ENCODE measurements at regions not wholly inside any gene's neighbourhood (a gene's known extent, or its start where the extent isn't known, plus 50 kb on each side); places are given as distances from the start of the nearest gene placed in this dataset.

GRCh38 chr4:136551753-136552152 lies 980.5 kb downstream of the PCDH18 start:
- BruUV-seq (replicated peaks), result no TSS peak
- Histone ChIP-seq H3K27me3 (replicated peaks in 1 of 2; ENCODE audit: control insufficient read depth in 2 of 2, insufficient read depth in 2 of 2, low read length in 1 of 2) (no peaks in the 10 kb centered on the region), H2AFZ (ENCODE audit: control insufficient read depth, low read depth, low read length) (no peak overlapping the region), H4K20me1 (ENCODE audit: control insufficient read depth, insufficient read depth) (no peaks in the 10 kb centered on the region), H3K9ac (ENCODE audit: control insufficient read depth, insufficient read depth, low read length) (no peak overlapping the region), H3K79me2 (ENCODE audit: control insufficient read depth, insufficient read depth, low read length) (no peaks in the 10 kb centered on the region), H3K4me1 (ENCODE audit: control insufficient read depth, insufficient read depth, low read length) (no peaks in the 10 kb centered on the region), H3K4me2 (ENCODE audit: control insufficient read depth, insufficient read depth) (no peak overlapping the region), H3K36me3 (ENCODE audit: control insufficient read depth in 2 of 2, insufficient read depth in 2 of 2, low read length in 1 of 2) (no peaks in the 10 kb centered on the region), H3K9me3 (replicated peaks; ENCODE audit: control insufficient read depth, insufficient read depth, low read length) (no peaks in the 10 kb centered on the region), H3K4me3 (no peak overlapping the region), H3K27ac (ENCODE audit: control insufficient read depth, insufficient read depth) (no peak overlapping the region)
- ChIA-PET RAD21 (ENCODE audit: unreplicated experiment) (interaction anchor here (0.7 kb wide), 1 partner anchor 113 kb away, joined by 3 read pairs; no protein-coding TSS in a partner anchor), SMC1A (ENCODE audit: uncharacterized antibody, unreplicated experiment) (interaction anchor here (0.7 to 0.9 kb wide), 3 partner anchors 10 to 100 kb away, joined by 3 to 4 read pairs (median 3); no protein-coding TSS in a partner anchor), POLR2A (interaction anchor here (1.0 kb wide), 1 partner anchor 100 kb away, joined by 3 read pairs; no protein-coding TSS in a partner anchor), CTCF (interaction anchor here (0.9 to 1.1 kb wide), 2 partner anchors 16 to 20 kb away, joined by 3 read pairs; no protein-coding TSS in a partner anchor)
- DNase-seq (ENCODE audit: low read depth, low spot score) (no peak), FAIRE-seq (no peak), ATAC-seq (no peak)
- WGBS (ENCODE audit: insufficient coverage, insufficient replicate concordance, low lambda C conversion rate, missing lambda C conversion rate), result 4% methylated on average over 1 of the region's 1 CpG
- intact Hi-C loops (cut with micrococcal nuclease; ENCODE audit: unreplicated experiment), result no loop called here
- no peak for TF ChIP-seq EGR1 (IDR thresholded peaks at IDR 0.05; ENCODE audit: borderline replicate concordance in 1 of 2, low read depth in 2 of 2, low read length in 2 of 2)
- TF ChIP-seq MTA3 (IDR thresholded peaks at IDR 0.05; ENCODE audit: borderline replicate concordance, low read length), result no peak
- in situ Hi-C loops (cut with MboI), result no loop called here

GRCh38 chr4:136540747-136541146 lies 991.5 kb downstream of the PCDH18 start:
- DNase-seq (ENCODE audit: low read depth, low spot score), result no peak
- Histone ChIP-seq H4K20me1 (ENCODE audit: control insufficient read depth, insufficient read depth) (no peaks in the 10 kb centered on the region), H3K79me2 (ENCODE audit: control insufficient read depth, insufficient read depth, low read length) (no peaks in the 10 kb centered on the region), H3K4me2 (ENCODE audit: control insufficient read depth, insufficient read depth) (no peak overlapping the region), H3K36me3 (ENCODE audit: control insufficient read depth in 2 of 2, insufficient read depth in 2 of 2, low read length in 1 of 2) (no peaks in the 10 kb centered on the region), H3K27me3 (replicated peaks in 1 of 2; ENCODE audit: control insufficient read depth in 2 of 2, insufficient read depth in 2 of 2, low read length in 1 of 2) (no peaks in the 10 kb centered on the region), H3K4me3 (no peak overlapping the region), H2AFZ (ENCODE audit: control insufficient read depth, low read depth, low read length) (no peak overlapping the region), H3K9ac (ENCODE audit: control insufficient read depth, insufficient read depth, low read length) (no peak overlapping the region), H3K27ac (ENCODE audit: control insufficient read depth, insufficient read depth) (no peak overlapping the region), H3K4me1 (ENCODE audit: control insufficient read depth, insufficient read depth, low read length) (no peaks in the 10 kb centered on the region), H3K9me3 (replicated peaks; ENCODE audit: control insufficient read depth, insufficient read depth, low read length) (no peaks in the 10 kb centered on the region)
- FAIRE-seq, result no peak
- in situ Hi-C loops (cut with MboI) (no loop called here), intact Hi-C loops (cut with micrococcal nuclease; ENCODE audit: unreplicated experiment) (no loop called here)
- TF ChIP-seq EGR1 (IDR thresholded peaks at IDR 0.05; ENCODE audit: borderline replicate concordance in 1 of 2, low read depth in 2 of 2, low read length in 2 of 2), result no peak
- TF ChIP-seq ELK1 (IDR thresholded peaks at IDR 0.05; ENCODE audit: low read depth, low read length), result no peak
- TF ChIP-seq HCFC1 (IDR thresholded peaks at IDR 0.05; ENCODE audit: low read length), result no peak
- TF ChIP-seq NFXL1 (IDR thresholded peaks at IDR 0.05; ENCODE audit: borderline replicate concordance), result no peak
- no peak for TF ChIP-seq ATF3 (IDR thresholded peaks at IDR 0.05; ENCODE audit: borderline replicate concordance, extremely low read depth, low read depth, low read length)
- TF ChIP-seq RUNX3 (IDR thresholded peaks at IDR 0.05; ENCODE audit: low read length), result no peak
- no peak for TF ChIP-seq POLR2A (IDR thresholded peaks at IDR 0.05; ENCODE audit: low read depth, low read length)
- TF ChIP-seq JUNB (IDR thresholded peaks at IDR 0.05), result no peak
- TF ChIP-seq BHLHE40 (IDR thresholded peaks at IDR 0.05; ENCODE audit: borderline replicate concordance in 1 of 2, low read depth in 2 of 2, low read length in 1 of 2), result no peak
- ATAC-seq, result no peak
- ChIA-PET POLR2A (no interaction called here), SMC1A (ENCODE audit: uncharacterized antibody, unreplicated experiment) (interaction anchor here (1.7 to 1.9 kb wide), 2 partner anchors 7 to 23 kb away, joined by 4 to 6 read pairs; no protein-coding TSS in a partner anchor), CTCF (interaction anchor here (1.0 kb wide), 1 partner anchor 10 kb away, joined by 3 read pairs; no protein-coding TSS in a partner anchor), RAD21 (ENCODE audit: unreplicated experiment) (no interaction called here)
- WGBS (ENCODE audit: insufficient coverage, insufficient replicate concordance, low lambda C conversion rate, missing lambda C conversion rate), result 74% methylated on average over 2 of the region's 2 CpGs
- no TSS peak for BruUV-seq (replicated peaks)
